Panc1 (cell line): ENCODE measurements at regions not wholly inside any gene's neighbourhood (a gene's known extent, or its start where the extent isn't known, plus 50 kb on each side); places are given as distances from the start of the nearest gene placed in this dataset.

Experiments
- ATAC-seq: fragments of 200-7000 bp; cut with Tn5 transposase; 2 replicates; pipeline ENCODE4 v1.9.1; 2020; ENCODE audit warnings: mild to moderate bottlenecking, moderate library complexity
- BruUV-seq: library from RNA; stranded (reverse); fragments of 400-500 nt; replicated peaks from 2 replicates; lab custom pipeline; 2021; lab: Mats Ljungman, UMichigan
- CTCF ChIA-PET: fragments of 300-600 bp; sonication (Branson Sonifier 250); formaldehyde crosslinking; loops from one replicate; lab custom pipeline; 2022; ENCODE audit warnings: antibody characterized with exemption; lab: Charles Lee
- POLR2A ChIA-PET: fragments of 300-600 bp; sonication (Branson Sonifier 250); formaldehyde crosslinking; loops from one replicate; lab custom pipeline; 2022; ENCODE audit warnings: antibody characterized with exemption; lab: Charles Lee
- DNase-seq: peaks from one replicate; pipeline ENCODE4 v3.0.0-alpha.2; 2010; ENCODE audit warnings: low read depth, low spot score
- H3K27ac ChIP-seq: 2 replicates; pipeline ENCODE4 v1.5.1; 2011; ENCODE audit warnings: mild to moderate bottlenecking, low read length, inconsistent platforms
- H3K27me3 ChIP-seq: fragments of 200-500 bp; sonication (Bioruptor generic); 2 replicates; pipeline ENCODE4 v1.6.0; 2014; ENCODE audit warnings: low read length, inconsistent platforms; ENCODE audit not compliant: control insufficient read depth, insufficient read depth
- H3K36me3 ChIP-seq: fragments of 200-500 bp; sonication (Bioruptor generic); 2 replicates; pipeline ENCODE4 v1.5.1; 2014; ENCODE audit warnings: inconsistent platforms, mild to moderate bottlenecking, low read length, moderate library complexity; ENCODE audit not compliant: control insufficient read depth, insufficient read depth
- H3K4me1 ChIP-seq: 2 replicates; pipeline ENCODE4 v1.5.1; 2011; ENCODE audit warnings: inconsistent platforms, mild to moderate bottlenecking, low read length, moderate library complexity; ENCODE audit not compliant: control insufficient read depth, insufficient read depth
- H3K4me3 ChIP-seq, 2 experiments: 2 replicates each; pipeline ENCODE4 v1.5.1; 2011 to 2012; ENCODE audit warnings: low read depth in 2 of 2, low read length in 2 of 2, mild to moderate bottlenecking in 2 of 2, inconsistent platforms in 1 of 2, moderate library complexity in 1 of 2
- H3K9me3 ChIP-seq: fragments of 200-500 bp; sonication (Bioruptor generic); 2 replicates; pipeline ENCODE4 v1.5.1; 2014; ENCODE audit warnings: low read depth, mild to moderate bottlenecking, inconsistent platforms, low read length, moderate library complexity; ENCODE audit not compliant: control insufficient read depth, insufficient read depth
- POLR2AphosphoS5 ChIP-seq: IDR thresholded peaks from 2 replicates; pipeline ENCODE4 v1.6.1; 2012; ENCODE audit warnings: mild to moderate bottlenecking, low read depth, low read length, moderate library complexity
- SIN3A ChIP-seq: IDR thresholded peaks from 2 replicates; pipeline ENCODE4 v1.6.1; 2012; ENCODE audit warnings: low read depth, mild to moderate bottlenecking, low read length, moderate library complexity, borderline replicate concordance; ENCODE audit not compliant: insufficient read depth
- TCF7L2 ChIP-seq: IDR thresholded peaks from 2 replicates; pipeline ENCODE4 v1.6.1; 2011; ENCODE audit warnings: mild to moderate bottlenecking, low read depth, low read length, inconsistent platforms
- in situ Hi-C: cut with HindIII; loops from 2 replicates; pipeline ENCODE4 v1.10.0; 2016; ENCODE audit warnings: low sequenced_read_pairs, low pct_unique_long_range_greater_than_20kb
- intact Hi-C: fragments of 100-400 bp; cut with micrococcal nuclease; formaldehyde crosslinking; loops from one replicate; pipeline ENCODE4 v1.10.0; 2022; ENCODE audit not compliant: unreplicated experiment
- TF ChIP-seq, protein P1 (sequence below): fragments of 450-650 bp; IDR thresholded peaks from 2 replicates; pipeline ENCODE4 v1.5.1; 2017; ENCODE audit warnings: mild to moderate bottlenecking
- TF ChIP-seq, protein P2 (sequence below), 2 experiments: IDR thresholded peaks; 2 replicates each; pipeline ENCODE4 v1.6.1; 2011 to 2012; ENCODE audit warnings: low read depth in 2 of 2, control low read depth in 1 of 2, low read length in 1 of 2, mild to moderate bottlenecking in 1 of 2, moderate library complexity in 1 of 2; ENCODE audit not compliant: insufficient read depth in 1 of 2

DNA sequence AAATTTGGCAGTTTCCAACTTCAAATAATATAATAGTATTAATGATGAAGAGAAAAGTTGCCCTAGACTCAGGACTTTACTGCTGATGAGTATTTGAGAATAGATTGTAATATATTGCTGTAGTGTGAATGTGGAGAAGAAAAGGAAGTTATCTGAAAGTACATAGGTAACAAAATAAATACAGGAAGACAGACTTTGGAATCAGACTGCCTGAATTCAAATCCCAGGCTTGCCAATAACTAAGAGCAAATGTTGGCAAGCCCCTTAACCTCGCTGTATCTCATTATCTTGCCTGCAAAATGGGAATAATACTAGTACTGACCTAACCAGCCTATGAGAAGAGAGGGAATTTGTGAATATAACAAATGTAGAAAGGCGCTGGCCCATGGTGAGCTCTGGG lies 765.2 kb upstream of the ID2 start:
- no peaks in the 10 kb centered on the region for H3K36me3 ChIP-seq
- H3K9me3 ChIP-seq: no peaks in the 10 kb centered on the region
- DNase-seq: no peak
- intact Hi-C loops: no loop called here
- TF ChIP-seq POLR2AphosphoS5: no peak
- TF ChIP-seq SIN3A: no peak
- no peak for TF ChIP-seq TCF7L2
- TF ChIP-seq, protein P1, sequence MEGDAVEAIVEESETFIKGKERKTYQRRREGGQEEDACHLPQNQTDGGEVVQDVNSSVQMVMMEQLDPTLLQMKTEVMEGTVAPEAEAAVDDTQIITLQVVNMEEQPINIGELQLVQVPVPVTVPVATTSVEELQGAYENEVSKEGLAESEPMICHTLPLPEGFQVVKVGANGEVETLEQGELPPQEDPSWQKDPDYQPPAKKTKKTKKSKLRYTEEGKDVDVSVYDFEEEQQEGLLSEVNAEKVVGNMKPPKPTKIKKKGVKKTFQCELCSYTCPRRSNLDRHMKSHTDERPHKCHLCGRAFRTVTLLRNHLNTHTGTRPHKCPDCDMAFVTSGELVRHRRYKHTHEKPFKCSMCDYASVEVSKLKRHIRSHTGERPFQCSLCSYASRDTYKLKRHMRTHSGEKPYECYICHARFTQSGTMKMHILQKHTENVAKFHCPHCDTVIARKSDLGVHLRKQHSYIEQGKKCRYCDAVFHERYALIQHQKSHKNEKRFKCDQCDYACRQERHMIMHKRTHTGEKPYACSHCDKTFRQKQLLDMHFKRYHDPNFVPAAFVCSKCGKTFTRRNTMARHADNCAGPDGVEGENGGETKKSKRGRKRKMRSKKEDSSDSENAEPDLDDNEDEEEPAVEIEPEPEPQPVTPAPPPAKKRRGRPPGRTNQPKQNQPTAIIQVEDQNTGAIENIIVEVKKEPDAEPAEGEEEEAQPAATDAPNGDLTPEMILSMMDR: no peak
- TF ChIP-seq, protein P2, sequence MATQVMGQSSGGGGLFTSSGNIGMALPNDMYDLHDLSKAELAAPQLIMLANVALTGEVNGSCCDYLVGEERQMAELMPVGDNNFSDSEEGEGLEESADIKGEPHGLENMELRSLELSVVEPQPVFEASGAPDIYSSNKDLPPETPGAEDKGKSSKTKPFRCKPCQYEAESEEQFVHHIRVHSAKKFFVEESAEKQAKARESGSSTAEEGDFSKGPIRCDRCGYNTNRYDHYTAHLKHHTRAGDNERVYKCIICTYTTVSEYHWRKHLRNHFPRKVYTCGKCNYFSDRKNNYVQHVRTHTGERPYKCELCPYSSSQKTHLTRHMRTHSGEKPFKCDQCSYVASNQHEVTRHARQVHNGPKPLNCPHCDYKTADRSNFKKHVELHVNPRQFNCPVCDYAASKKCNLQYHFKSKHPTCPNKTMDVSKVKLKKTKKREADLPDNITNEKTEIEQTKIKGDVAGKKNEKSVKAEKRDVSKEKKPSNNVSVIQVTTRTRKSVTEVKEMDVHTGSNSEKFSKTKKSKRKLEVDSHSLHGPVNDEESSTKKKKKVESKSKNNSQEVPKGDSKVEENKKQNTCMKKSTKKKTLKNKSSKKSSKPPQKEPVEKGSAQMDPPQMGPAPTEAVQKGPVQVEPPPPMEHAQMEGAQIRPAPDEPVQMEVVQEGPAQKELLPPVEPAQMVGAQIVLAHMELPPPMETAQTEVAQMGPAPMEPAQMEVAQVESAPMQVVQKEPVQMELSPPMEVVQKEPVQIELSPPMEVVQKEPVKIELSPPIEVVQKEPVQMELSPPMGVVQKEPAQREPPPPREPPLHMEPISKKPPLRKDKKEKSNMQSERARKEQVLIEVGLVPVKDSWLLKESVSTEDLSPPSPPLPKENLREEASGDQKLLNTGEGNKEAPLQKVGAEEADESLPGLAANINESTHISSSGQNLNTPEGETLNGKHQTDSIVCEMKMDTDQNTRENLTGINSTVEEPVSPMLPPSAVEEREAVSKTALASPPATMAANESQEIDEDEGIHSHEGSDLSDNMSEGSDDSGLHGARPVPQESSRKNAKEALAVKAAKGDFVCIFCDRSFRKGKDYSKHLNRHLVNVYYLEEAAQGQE (IDR thresholded peaks at IDR 0.05; ENCODE audit: insufficient read depth in 1 of 2, low read depth in 2 of 2, low read length in 1 of 2): no peak
- ChIA-PET CTCF (no interaction called here), POLR2A (no interaction called here)
- no peaks in the 10 kb centered on the region; the same call in 1 of the 2 replicates for H3K27me3 ChIP-seq
- H3K4me1 ChIP-seq: no peaks in the 10 kb centered on the region
- in situ Hi-C loops: no loop called here
- H3K27ac ChIP-seq: no peak overlapping the region
- no peak overlapping the region for H3K4me3 ChIP-seq
- ATAC-seq: no peak
- BruUV-seq: no TSS peak

DNA sequence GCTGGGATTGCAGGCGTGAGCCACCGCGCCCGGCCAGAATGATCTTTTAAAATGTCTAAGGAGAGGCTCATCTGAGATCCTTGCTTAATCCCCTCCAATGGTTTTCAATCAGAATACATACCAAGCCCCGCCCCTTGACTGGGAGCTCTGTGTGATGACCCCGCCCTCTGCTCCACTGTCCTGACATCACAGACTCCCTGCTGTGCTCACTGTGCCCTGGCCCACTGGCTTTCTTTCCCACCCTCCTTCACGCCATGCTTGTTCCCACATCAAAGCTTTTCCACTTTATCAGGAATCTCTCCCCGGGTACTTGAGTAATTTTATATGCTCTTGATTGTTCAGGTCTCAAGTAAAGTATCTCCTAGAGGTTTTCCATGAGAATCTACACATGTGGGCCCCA lies 762.3 kb upstream of the ID2 start:
- no peak for ATAC-seq
- intact Hi-C loops (no loop called here), in situ Hi-C loops (no loop called here)
- Histone ChIP-seq H3K27me3 (no peaks in the 10 kb centered on the region; the same call in 1 of the 2 replicates), H3K4me1 (no peaks in the 10 kb centered on the region), H3K4me3 (no peak overlapping the region), H3K36me3 (no peaks in the 10 kb centered on the region), H3K27ac (no peak overlapping the region), H3K9me3 (no peaks in the 10 kb centered on the region)
- POLR2A ChIA-PET: no interaction called here
- TF ChIP-seq SIN3A: no peak
- TF ChIP-seq, protein P2 (IDR thresholded peaks at IDR 0.05; ENCODE audit: insufficient read depth in 1 of 2, low read depth in 2 of 2, low read length in 1 of 2): no peak
- no peak for TF ChIP-seq POLR2AphosphoS5
- no TSS peak for BruUV-seq
- no peak for DNase-seq
- CTCF ChIA-PET: no interaction called here
